Adrenal gland (tissue), 5 donors: ENCODE measurements at regions not wholly inside any gene's neighbourhood (a gene's known extent, or its start where the extent isn't known, plus 50 kb on each side); places are given as distances from the start of the nearest gene placed in this dataset.

Source experiments
- CTCF ChIP-seq, 6 experiments: fragments of 450-650 bp in 4 of 6; fragments of 200-600 bp in 2 of 6; sonication (generic) in 1 of 6; IDR thresholded peaks; 1 replicate in 5 of 6; 2 replicates in 1 of 6; pipeline versions ENCODE4 v1.5.1 to v1.8.0; 2016 to 2021; ENCODE audit warnings: antibody characterized with exemption in 6 of 6, mild to moderate bottlenecking in 2 of 6, moderate library complexity in 1 of 6
- POLR2A ChIP-seq, 2 donors: fragments of 450-650 bp; IDR thresholded peaks; one replicate each; pipeline ENCODE4 v1.6.1; 2017; ENCODE audit warnings: antibody characterized with exemption in 2 of 2, mild to moderate bottlenecking in 2 of 2, moderate library complexity in 1 of 2
- donor health status: DM: no; HTN: no; CAD: no.

- no peak for TF ChIP-seq POLR2A (IDR thresholded peaks at IDR 0.05)
- TF ChIP-seq CTCF (IDR thresholded peaks at IDR 0.05), result no peak
Observed at GRCh38 chr5:174529925-174530681, 194.3 kb upstream of the MSX2 start.
